Osteocyte (in vitro differentiated cells): ENCODE measurements at regions not wholly inside any gene's neighbourhood (a gene's known extent, or its start where the extent isn't known, plus 50 kb on each side); places are given as distances from the start of the nearest gene placed in this dataset.
A peak's percentile ranks its signal among the peaks of the same experiment; 100 is the strongest.

ENCODE experiments used
- DNase-seq: peaks from one replicate; pipeline ENCODE4 v3.0.0; 2021; ENCODE audit warnings: mixed read lengths; ENCODE audit not compliant: unreplicated experiment; ENCODE audit errors: extremely low spot score
- H3K27ac Mint-ChIP-seq: one replicate; pipeline ENCODE4 v1.8.0; 2021; ENCODE audit warnings: mild to moderate bottlenecking, mixed read lengths; ENCODE audit not compliant: unreplicated experiment
- H3K27me3 Mint-ChIP-seq: one replicate; pipeline ENCODE4 v1.8.0; 2021; ENCODE audit warnings: mixed read lengths; ENCODE audit not compliant: unreplicated experiment
- H3K36me3 Mint-ChIP-seq: one replicate; pipeline ENCODE4 v1.8.0; 2021; ENCODE audit warnings: mixed read lengths; ENCODE audit not compliant: unreplicated experiment
- H3K4me1 Mint-ChIP-seq: one replicate; pipeline ENCODE4 v1.8.0; 2021; ENCODE audit warnings: mixed read lengths; ENCODE audit not compliant: unreplicated experiment
- H3K4me3 Mint-ChIP-seq: one replicate; pipeline ENCODE4 v1.8.0; 2021; ENCODE audit warnings: mild to moderate bottlenecking, moderate library complexity, mixed read lengths; ENCODE audit not compliant: unreplicated experiment
- H3K9me3 Mint-ChIP-seq: one replicate; pipeline ENCODE4 v1.8.0; 2021; ENCODE audit warnings: mixed read lengths; ENCODE audit not compliant: unreplicated experiment
- TF ChIP-seq, protein P1 (sequence below): fragments of 200-600 bp; sonication (generic); IDR thresholded peaks from 2 replicates; pipeline ENCODE4 v1.5.0; 2021; ENCODE audit warnings: antibody characterized with exemption, mild to moderate bottlenecking, moderate library complexity

DNA sequence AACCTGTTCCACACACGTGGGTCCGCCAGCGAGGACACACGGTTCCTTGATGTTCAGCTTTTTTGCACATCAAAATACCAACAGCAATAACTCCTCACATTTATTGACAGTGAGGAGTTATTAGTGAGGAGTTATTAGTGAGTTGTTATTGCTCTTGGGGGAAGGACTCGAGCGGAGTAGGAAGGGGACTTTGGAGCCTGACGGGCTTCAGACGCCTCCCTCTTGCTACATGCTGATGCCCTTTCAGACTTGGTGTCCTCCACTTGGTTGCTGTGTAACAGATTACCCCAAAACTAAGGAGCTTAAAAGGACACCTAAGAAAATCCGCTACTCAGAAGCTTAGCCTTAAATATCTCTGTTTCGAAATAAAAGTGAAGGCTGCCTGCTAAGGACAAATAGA lies 181.9 kb upstream of the MSX2 start:
- no peaks in the 10 kb centered on the region for H3K4me1 Mint-ChIP-seq

DNA sequence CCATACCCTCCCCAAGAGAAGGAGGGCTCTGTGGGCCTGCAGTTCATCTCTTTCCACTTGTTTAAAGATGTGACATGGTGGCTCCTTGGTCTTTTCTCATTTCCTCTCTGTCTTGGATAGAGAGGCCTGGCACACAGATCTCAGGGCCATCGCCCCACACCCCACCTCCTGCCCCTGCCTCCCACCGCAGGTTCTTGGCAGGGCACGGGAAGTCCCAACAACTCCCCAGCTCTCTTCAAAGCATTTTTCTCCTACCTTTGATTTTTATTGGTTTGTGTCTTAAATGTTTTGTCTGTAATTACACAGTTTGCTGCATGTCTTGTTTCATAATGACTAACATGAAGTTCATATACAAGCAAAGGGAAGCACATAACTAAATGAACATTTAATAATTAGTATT lies 178.5 kb upstream of the MSX2 start:
- peaks cover 5% of the 10 kb centered on the region for H3K27me3 Mint-ChIP-seq
- H3K4me1 Mint-ChIP-seq: peaks cover 16% of the 10 kb centered on the region
- no peak overlapping the region for H3K27ac Mint-ChIP-seq
- no peak overlapping the region for H3K4me3 Mint-ChIP-seq
- no peaks in the 10 kb centered on the region for H3K36me3 Mint-ChIP-seq
- no peaks in the 10 kb centered on the region for H3K9me3 Mint-ChIP-seq
- no peak for DNase-seq
- TF ChIP-seq, protein P1, sequence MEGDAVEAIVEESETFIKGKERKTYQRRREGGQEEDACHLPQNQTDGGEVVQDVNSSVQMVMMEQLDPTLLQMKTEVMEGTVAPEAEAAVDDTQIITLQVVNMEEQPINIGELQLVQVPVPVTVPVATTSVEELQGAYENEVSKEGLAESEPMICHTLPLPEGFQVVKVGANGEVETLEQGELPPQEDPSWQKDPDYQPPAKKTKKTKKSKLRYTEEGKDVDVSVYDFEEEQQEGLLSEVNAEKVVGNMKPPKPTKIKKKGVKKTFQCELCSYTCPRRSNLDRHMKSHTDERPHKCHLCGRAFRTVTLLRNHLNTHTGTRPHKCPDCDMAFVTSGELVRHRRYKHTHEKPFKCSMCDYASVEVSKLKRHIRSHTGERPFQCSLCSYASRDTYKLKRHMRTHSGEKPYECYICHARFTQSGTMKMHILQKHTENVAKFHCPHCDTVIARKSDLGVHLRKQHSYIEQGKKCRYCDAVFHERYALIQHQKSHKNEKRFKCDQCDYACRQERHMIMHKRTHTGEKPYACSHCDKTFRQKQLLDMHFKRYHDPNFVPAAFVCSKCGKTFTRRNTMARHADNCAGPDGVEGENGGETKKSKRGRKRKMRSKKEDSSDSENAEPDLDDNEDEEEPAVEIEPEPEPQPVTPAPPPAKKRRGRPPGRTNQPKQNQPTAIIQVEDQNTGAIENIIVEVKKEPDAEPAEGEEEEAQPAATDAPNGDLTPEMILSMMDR: no peak

More for the DNA sequence above, 181.9 kb upstream of the MSX2 start:
- Mint-ChIP-seq H3K36me3 (no peaks in the 10 kb centered on the region), H3K27ac (no peak overlapping the region), H3K27me3 (peaks cover 5% of the 10 kb centered on the region), H3K9me3 (no peaks in the 10 kb centered on the region), H3K4me3 (no peak overlapping the region)
- DNase-seq: no peak
- TF ChIP-seq, protein P1: no peak

DNA sequence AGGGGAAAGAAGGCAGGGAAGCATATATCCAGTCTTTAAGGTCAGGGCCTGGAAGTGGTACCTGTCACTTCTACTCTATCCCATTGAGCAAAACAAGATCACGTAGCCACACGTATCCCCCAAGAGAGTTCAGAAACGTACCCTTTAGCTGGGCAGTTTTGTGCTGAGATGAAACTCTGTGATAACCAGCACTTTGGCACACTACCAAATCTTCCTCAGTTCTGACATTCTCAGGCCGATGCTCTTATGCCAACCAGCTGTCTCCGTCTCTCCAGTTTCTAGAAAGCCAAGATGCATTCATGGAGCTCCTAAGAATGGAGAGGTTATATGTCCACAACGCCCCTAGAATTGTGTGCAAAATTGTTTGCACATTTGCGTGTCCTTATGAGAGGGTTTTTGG lies 176.6 kb upstream of the MSX2 start:
- no peak overlapping the region for H3K27ac Mint-ChIP-seq
- H3K27me3 Mint-ChIP-seq: no peaks in the 10 kb centered on the region
- H3K9me3 Mint-ChIP-seq: no peaks in the 10 kb centered on the region
- H3K4me1 Mint-ChIP-seq: peaks cover 19% of the 10 kb centered on the region
- TF ChIP-seq, protein P1: no peak
- H3K36me3 Mint-ChIP-seq: no peaks in the 10 kb centered on the region
- no peak overlapping the region for H3K4me3 Mint-ChIP-seq
- no peak for DNase-seq

DNA sequence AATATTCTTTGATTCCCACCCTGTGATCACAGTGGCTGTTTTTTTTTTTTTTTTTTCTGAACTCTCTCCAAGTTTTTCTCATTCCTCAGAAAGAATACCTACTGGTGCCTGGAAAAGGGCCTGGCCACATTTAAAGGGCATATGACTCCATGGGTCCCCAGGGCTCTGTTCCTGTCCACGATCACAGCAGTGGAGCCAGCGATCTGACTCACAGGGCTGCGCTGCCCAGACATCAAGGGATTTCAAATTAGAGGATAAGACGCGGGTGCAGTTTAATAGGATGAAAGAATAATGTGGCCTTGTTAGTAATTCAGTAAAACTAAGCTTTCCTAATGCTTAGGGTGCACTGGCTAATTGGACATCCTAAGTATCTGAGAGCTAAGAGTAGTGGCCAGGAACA lies 175.1 kb upstream of the MSX2 start:
- Mint-ChIP-seq H3K36me3 (no peaks in the 10 kb centered on the region), H3K27me3 (no peaks in the 10 kb centered on the region), H3K9me3 (no peaks in the 10 kb centered on the region), H3K4me1 (peaks cover 19% of the 10 kb centered on the region), H3K27ac (peak overlapping the region; percentile 19), H3K4me3 (no peak overlapping the region)
- DNase-seq: no peak
- TF ChIP-seq, protein P1: no peak

DNA sequence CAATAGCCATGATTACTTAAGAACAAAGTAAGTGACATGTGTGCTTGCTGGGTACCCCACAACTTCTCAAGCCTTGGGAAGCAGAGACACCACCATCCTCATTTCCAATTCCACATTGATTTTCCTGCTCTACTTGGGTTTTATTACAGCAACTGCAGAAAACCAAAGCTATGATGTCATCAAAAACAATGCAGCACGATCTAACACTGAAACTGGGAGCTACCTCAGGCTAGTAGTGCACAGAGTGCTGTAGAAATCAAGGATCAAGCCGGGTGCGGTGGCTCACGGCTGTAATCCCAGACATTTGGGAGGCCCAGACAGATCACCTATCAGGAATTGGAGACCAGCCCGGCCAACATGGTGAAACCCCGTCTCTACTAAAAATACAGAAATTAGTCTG lies 174.4 kb upstream of the MSX2 start:
- no peaks in the 10 kb centered on the region for H3K27me3 Mint-ChIP-seq
- no peak overlapping the region for H3K27ac Mint-ChIP-seq
- H3K4me1 Mint-ChIP-seq: peaks cover 19% of the 10 kb centered on the region
- DNase-seq: no peak
- H3K4me3 Mint-ChIP-seq: no peak overlapping the region
- no peaks in the 10 kb centered on the region for H3K36me3 Mint-ChIP-seq
- TF ChIP-seq, protein P1: no peak
- no peaks in the 10 kb centered on the region for H3K9me3 Mint-ChIP-seq
